H9 (cell line): ENCODE measurements at regions not wholly inside any gene's neighbourhood (a gene's known extent, or its start where the extent isn't known, plus 50 kb on each side); places are given as distances from the start of the nearest gene placed in this dataset.

Experiments
- DNase-seq: peaks from one replicate; pipeline ENCODE4 v3.0.0-alpha.2; 2017
- H2AFZ ChIP-seq: one replicate; pipeline ENCODE4 v1.6.1; 2013; ENCODE audit warnings: mild to moderate bottlenecking, low read length, control low read depth, moderate library complexity
- H2AK5ac ChIP-seq: 2 replicates; pipeline ENCODE4 v1.6.1; 2013; ENCODE audit warnings: low read length, control low read depth, mixed read lengths; ENCODE audit not compliant: insufficient read length
- H2BK120ac ChIP-seq: one replicate; pipeline ENCODE4 v1.6.1; 2013; ENCODE audit warnings: low read depth, mild to moderate bottlenecking, low read length, control low read depth, inconsistent platforms; ENCODE audit not compliant: poor library complexity, severe bottlenecking
- H2BK12ac ChIP-seq: 2 replicates; pipeline ENCODE4 v1.6.1; 2013; ENCODE audit warnings: low read length, control low read depth, mixed read lengths, low read depth; ENCODE audit not compliant: insufficient read length
- H2BK15ac ChIP-seq: 2 replicates; pipeline ENCODE4 v1.6.1; 2013; ENCODE audit warnings: low read depth, low read length, control low read depth
- H2BK20ac ChIP-seq: one replicate; pipeline ENCODE4 v1.6.1; 2013; ENCODE audit warnings: low read depth, mild to moderate bottlenecking, low read length, control low read depth, inconsistent platforms; ENCODE audit not compliant: poor library complexity, severe bottlenecking
- H2BK5ac ChIP-seq: 2 replicates; pipeline ENCODE4 v1.6.1; 2013; ENCODE audit warnings: low read length, control low read depth, mixed read lengths; ENCODE audit not compliant: insufficient read length
- H3K14ac ChIP-seq: 2 replicates; pipeline ENCODE4 v1.6.1; 2013; ENCODE audit warnings: low read length, control low read depth; ENCODE audit not compliant: insufficient read depth
- H3K18ac ChIP-seq: 2 replicates; pipeline ENCODE4 v1.6.1; 2013; ENCODE audit warnings: low read depth, mild to moderate bottlenecking, mixed read lengths, low read length, control low read depth; ENCODE audit not compliant: insufficient read length
- H3K23ac ChIP-seq: 2 replicates; pipeline ENCODE4 v1.6.1; 2013; ENCODE audit warnings: low read length, control low read depth, mixed read lengths, low read depth; ENCODE audit not compliant: insufficient read length
- H3K23me2 ChIP-seq: 2 replicates; pipeline ENCODE4 v1.6.1; 2013; ENCODE audit warnings: low read depth, mild to moderate bottlenecking, mixed read lengths, low read length, control low read depth; ENCODE audit not compliant: insufficient read length, poor library complexity, severe bottlenecking
- H3K27ac ChIP-seq: 2 replicates; pipeline ENCODE4 v1.5.1; 2013; ENCODE audit warnings: low read length, control low read depth, mixed read lengths, low read depth; ENCODE audit not compliant: insufficient read length
- H3K27me3 ChIP-seq: 2 replicates; pipeline ENCODE4 v1.6.1; 2013; ENCODE audit warnings: low read length, control low read depth, inconsistent platforms; ENCODE audit not compliant: insufficient read depth
- H3K4ac ChIP-seq: 2 replicates; pipeline ENCODE4 v1.6.1; 2013; ENCODE audit warnings: low read depth, mild to moderate bottlenecking, control low read depth, inconsistent platforms, low read length, moderate library complexity
- H3K4me1 ChIP-seq: 2 replicates; pipeline ENCODE4 v1.6.1; 2013; ENCODE audit warnings: low read length, control low read depth, inconsistent platforms; ENCODE audit not compliant: insufficient read depth
- H3K4me2 ChIP-seq: 2 replicates; pipeline ENCODE4 v1.6.1; 2013; ENCODE audit warnings: low read length, control low read depth, mixed read lengths; ENCODE audit not compliant: insufficient read length, insufficient read depth
- H3K56ac ChIP-seq: 2 replicates; pipeline ENCODE4 v1.6.1; 2013; ENCODE audit warnings: low read depth, mild to moderate bottlenecking, mixed read lengths, low read length, control low read depth; ENCODE audit not compliant: insufficient read length
- H3K79me1 ChIP-seq: 2 replicates; pipeline ENCODE4 v1.6.1; 2013; ENCODE audit warnings: low read depth, mild to moderate bottlenecking, moderate library complexity, low read length, control low read depth, inconsistent platforms; ENCODE audit not compliant: insufficient read depth, poor library complexity, severe bottlenecking
- H3K79me2 ChIP-seq: 2 replicates; pipeline ENCODE4 v1.6.1; 2013; ENCODE audit warnings: low read length, control low read depth, inconsistent platforms; ENCODE audit not compliant: insufficient read depth
- H3K9ac ChIP-seq: 2 replicates; pipeline ENCODE4 v1.6.1; 2013; ENCODE audit warnings: low read length, control low read depth, mixed read lengths; ENCODE audit not compliant: insufficient read length; ENCODE audit errors: extremely low read depth
- H3K9me3 ChIP-seq: one replicate; pipeline ENCODE4 v1.6.1; 2013; ENCODE audit warnings: low read depth, low read length, inconsistent platforms; ENCODE audit not compliant: control insufficient read depth
- H3T11ph ChIP-seq: one replicate; pipeline ENCODE4 v1.6.1; 2013; ENCODE audit warnings: mild to moderate bottlenecking, low read length, control low read depth, inconsistent platforms
- H4K20me1 ChIP-seq: one replicate; pipeline ENCODE4 v1.6.1; 2013; ENCODE audit not compliant: control insufficient read depth, insufficient read length, insufficient read depth
- H4K5ac ChIP-seq: 2 replicates; pipeline ENCODE4 v1.6.1; 2013; ENCODE audit warnings: low read depth, mild to moderate bottlenecking, mixed read lengths, low read length, control low read depth; ENCODE audit not compliant: insufficient read length
- H4K8ac ChIP-seq: replicated peaks from 2 replicates; pipeline ENCODE4 v1.6.1; 2013; ENCODE audit warnings: low read length, control low read depth, mixed read lengths, low read depth; ENCODE audit not compliant: insufficient read length
- H4K91ac ChIP-seq: 2 replicates; pipeline ENCODE4 v1.6.1; 2013; ENCODE audit warnings: low read depth, mild to moderate bottlenecking, moderate library complexity, mixed read lengths, low read length, control low read depth; ENCODE audit not compliant: insufficient read length
- H3K27ac Mint-ChIP-seq, 3 experiments: 2 replicates in 2 of 3; 3 replicates in 1 of 3; pipeline ENCODE4 v1.8.0; 2020 to 2021; ENCODE audit warnings: mixed read lengths in 3 of 3, mild to moderate bottlenecking in 1 of 3, moderate library complexity in 1 of 3
- H3K27me3 Mint-ChIP-seq: 2 replicates; pipeline ENCODE4 v1.8.0; 2021; ENCODE audit warnings: low read depth, mild to moderate bottlenecking, moderate library complexity, mixed read lengths
- H3K36me3 Mint-ChIP-seq, 3 experiments: 2 replicates in 2 of 3; 3 replicates in 1 of 3; pipeline ENCODE4 v1.8.0; 2020 to 2021; ENCODE audit warnings: low read depth in 3 of 3, mixed read lengths in 3 of 3; ENCODE audit not compliant: insufficient read depth in 1 of 3
- H3K4me1 Mint-ChIP-seq, 2 experiments: 2 replicates each; pipeline ENCODE4 v1.8.0; 2020; ENCODE audit warnings: mixed read lengths in 2 of 2
- H3K4me3 Mint-ChIP-seq, 2 experiments: 2 replicates in 1 of 2; 3 replicates in 1 of 2; pipeline ENCODE4 v1.8.0; 2020 to 2021; ENCODE audit warnings: mild to moderate bottlenecking in 2 of 2, mixed read lengths in 2 of 2, moderate library complexity in 1 of 2
- H3K9me3 Mint-ChIP-seq, 2 experiments: 2 replicates in 1 of 2; 3 replicates in 1 of 2; pipeline ENCODE4 v1.8.0; 2020; ENCODE audit warnings: mild to moderate bottlenecking in 2 of 2, mixed read lengths in 2 of 2, moderate library complexity in 1 of 2
- WGBS: extraction: QIAGEN DNeasy Blood & Tissue Kit; methylation state at CpG from one replicate; pipeline ENCODE4 v1.1.7; 2013; ENCODE audit warnings: missing lambda C conversion rate, low lambda C conversion rate, mixed read lengths; ENCODE audit not compliant: insufficient read length; ENCODE audit errors: extremely low coverage; 5-methylcytosine and 5-hydroxymethylcytosine counted together
- TF ChIP-seq, protein P1 (sequence below): fragments of 200-600 bp; sonication (generic); conservative IDR thresholded peaks from 3 replicates; pipeline ENCODE4 v1.8.0; 2021; ENCODE audit warnings: antibody characterized with exemption, mild to moderate bottlenecking

DNA sequence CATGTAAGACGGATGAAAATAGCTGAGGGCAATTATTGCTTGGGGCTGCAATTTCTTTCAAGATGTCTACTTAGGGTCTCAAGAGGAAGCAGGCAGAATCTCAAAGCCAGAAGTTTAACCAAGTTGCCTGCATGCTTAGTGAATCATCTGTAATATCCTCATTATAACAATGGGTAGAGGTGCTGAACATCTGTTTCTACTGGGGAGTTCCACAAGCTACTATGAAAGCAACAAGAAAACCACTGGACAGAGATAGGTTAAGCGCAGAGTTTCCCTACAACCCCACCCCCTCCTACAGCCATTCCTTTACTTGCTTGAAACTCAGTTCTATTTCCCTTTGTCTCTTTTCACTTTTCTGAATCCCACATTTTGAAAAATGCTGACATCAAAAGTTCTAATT lies 759.4 kb upstream of the GBE1 start:
- Histone ChIP-seq H2AK5ac (no peak overlapping the region), H4K20me1 (no peaks in the 10 kb centered on the region), H3K14ac (no peak overlapping the region), H3T11ph (no peak overlapping the region), H2BK5ac (no peak overlapping the region), H2BK20ac (no peak overlapping the region), H3K9me3 (no peaks in the 10 kb centered on the region), H3K27ac (no peak overlapping the region), H2BK15ac (no peak overlapping the region), H2AFZ (no peak overlapping the region), H3K4me2 (no peak overlapping the region), H2BK12ac (no peak overlapping the region), H3K79me1 (no peaks in the 10 kb centered on the region), H3K18ac (no peak overlapping the region), H3K23me2 (no peaks in the 10 kb centered on the region), H3K27me3 (no peaks in the 10 kb centered on the region), H4K8ac (no peak overlapping the region), H2BK120ac (no peak overlapping the region), H3K23ac (no peak overlapping the region), H3K79me2 (no peaks in the 10 kb centered on the region), H3K4me1 (no peaks in the 10 kb centered on the region), H3K9ac (no peak overlapping the region), H4K91ac (no peak overlapping the region), H3K56ac (no peak overlapping the region), H4K5ac (no peak overlapping the region), H3K4ac (no peak overlapping the region)
- no CpG with 5 or more reads among the region's 2 CpGs for WGBS
- H3K9me3 Mint-ChIP-seq: peaks cover 0 to 2% of the 10 kb centered on the region in 2 experiments; a peak in 1 of 5 replicates
- no peak for DNase-seq
- no peaks in the 10 kb centered on the region; a peak in 1 of 7 replicates for H3K36me3 Mint-ChIP-seq
- H3K27me3 Mint-ChIP-seq: no peaks in the 10 kb centered on the region
- peaks cover 7 to 15% of the 10 kb centered on the region in 2 experiments for H3K4me1 Mint-ChIP-seq
- TF ChIP-seq, protein P1, sequence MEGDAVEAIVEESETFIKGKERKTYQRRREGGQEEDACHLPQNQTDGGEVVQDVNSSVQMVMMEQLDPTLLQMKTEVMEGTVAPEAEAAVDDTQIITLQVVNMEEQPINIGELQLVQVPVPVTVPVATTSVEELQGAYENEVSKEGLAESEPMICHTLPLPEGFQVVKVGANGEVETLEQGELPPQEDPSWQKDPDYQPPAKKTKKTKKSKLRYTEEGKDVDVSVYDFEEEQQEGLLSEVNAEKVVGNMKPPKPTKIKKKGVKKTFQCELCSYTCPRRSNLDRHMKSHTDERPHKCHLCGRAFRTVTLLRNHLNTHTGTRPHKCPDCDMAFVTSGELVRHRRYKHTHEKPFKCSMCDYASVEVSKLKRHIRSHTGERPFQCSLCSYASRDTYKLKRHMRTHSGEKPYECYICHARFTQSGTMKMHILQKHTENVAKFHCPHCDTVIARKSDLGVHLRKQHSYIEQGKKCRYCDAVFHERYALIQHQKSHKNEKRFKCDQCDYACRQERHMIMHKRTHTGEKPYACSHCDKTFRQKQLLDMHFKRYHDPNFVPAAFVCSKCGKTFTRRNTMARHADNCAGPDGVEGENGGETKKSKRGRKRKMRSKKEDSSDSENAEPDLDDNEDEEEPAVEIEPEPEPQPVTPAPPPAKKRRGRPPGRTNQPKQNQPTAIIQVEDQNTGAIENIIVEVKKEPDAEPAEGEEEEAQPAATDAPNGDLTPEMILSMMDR: no peak
- no peak overlapping the region for H3K27ac Mint-ChIP-seq
- no peak overlapping the region for H3K4me3 Mint-ChIP-seq
